CD4-positive, alpha-beta memory T cell (primary cell): ENCODE measurements at regions not wholly inside any gene's neighbourhood (a gene's known extent, or its start where the extent isn't known, plus 50 kb on each side); places are given as distances from the start of the nearest gene placed in this dataset.

Experiments
- CTCF ChIA-PET: fragments of 350-600 bp; sonication (Branson Sonifier 250); formaldehyde crosslinking; loops from one replicate; lab custom pipeline; 2021; ENCODE audit warnings: inconsistent platforms; ENCODE audit not compliant: partially characterized antibody; lab: Charles Lee
- POLR2A ChIA-PET: fragments of 350-600 bp; sonication (Branson Sonifier 250); formaldehyde crosslinking; loops from one replicate; lab custom pipeline; 2021; ENCODE audit not compliant: partially characterized antibody; lab: Charles Lee
- DNase-seq, 5 donors: peaks; one replicate each; pipeline versions ENCODE4 v3.0.0 to v3.0.0-alpha.2; 2020 to 2022; ENCODE audit warnings: mixed read lengths in 1 of 5
- H3K27ac ChIP-seq: one replicate; pipeline ENCODE4 v1.7.0; 2013; ENCODE audit warnings: low read depth, low read length
- H3K27me3 ChIP-seq: 2 replicates; pipeline ENCODE4 v1.7.0; 2013; ENCODE audit warnings: mild to moderate bottlenecking, low read length, moderate library complexity; ENCODE audit not compliant: insufficient read depth
- H3K36me3 ChIP-seq: 2 replicates; pipeline ENCODE4 v1.7.0; 2013; ENCODE audit warnings: mild to moderate bottlenecking, low read length, moderate library complexity; ENCODE audit not compliant: insufficient read depth
- H3K4me1 ChIP-seq: 2 replicates; pipeline ENCODE4 v1.7.0; 2013; ENCODE audit warnings: mild to moderate bottlenecking, low read length, moderate library complexity; ENCODE audit not compliant: insufficient read depth
- H3K4me3 ChIP-seq, 2 donors: one replicate each; pipeline ENCODE4 v1.7.0; 2013; ENCODE audit warnings: low read length in 2 of 2, mild to moderate bottlenecking in 1 of 2
- H3K9me3 ChIP-seq, 2 donors: one replicate each; pipeline ENCODE4 v1.7.0; 2013; ENCODE audit warnings: low read length in 2 of 2, control low read depth in 1 of 2; ENCODE audit not compliant: control insufficient read depth in 1 of 2
- H3K27ac Mint-ChIP-seq, 7 donors: one replicate each; pipeline ENCODE4 v1.8.0; 2020 to 2021; ENCODE audit warnings: mixed read lengths in 7 of 7, mild to moderate bottlenecking in 6 of 7, inconsistent platforms in 3 of 7, moderate library complexity in 3 of 7
- H3K27me3 Mint-ChIP-seq, 2 donors: one replicate each; pipeline ENCODE4 v1.8.0; 2020 to 2021; ENCODE audit warnings: mixed read lengths in 2 of 2
- H3K36me3 Mint-ChIP-seq, 2 donors: one replicate each; pipeline ENCODE4 v1.8.0; 2020 to 2021; ENCODE audit warnings: mixed read lengths in 2 of 2, inconsistent platforms in 1 of 2, mild to moderate bottlenecking in 1 of 2
- H3K4me1 Mint-ChIP-seq, 4 donors: one replicate each; pipeline ENCODE4 v1.8.0; 2020 to 2021; ENCODE audit warnings: mixed read lengths in 4 of 4, mild to moderate bottlenecking in 1 of 4
- H3K4me3 Mint-ChIP-seq, 8 donors: one replicate each; pipeline ENCODE4 v1.8.0; 2020 to 2021; ENCODE audit warnings: mixed read lengths in 8 of 8, mild to moderate bottlenecking in 7 of 8, moderate library complexity in 6 of 8, inconsistent platforms in 3 of 8
- H3K9me3 Mint-ChIP-seq, 8 donors: one replicate each; pipeline ENCODE4 v1.8.0; 2020 to 2021; ENCODE audit warnings: mixed read lengths in 8 of 8, mild to moderate bottlenecking in 5 of 8, inconsistent platforms in 3 of 8, moderate library complexity in 1 of 8
- intact Hi-C: fragments of 100-400 bp; cut with micrococcal nuclease; formaldehyde crosslinking; loops from one replicate; pipeline ENCODE4 v1.15.1; 2023

GRCh38 chr13:34358811-34359513, 541.0 kb downstream of the RFC3 start:
- Mint-ChIP-seq H3K27me3 (no peaks in the 10 kb centered on the region), H3K9me3 (peaks cover 0 to 9% (median 3%) of the 10 kb centered on the region in 8 donors), H3K4me3 (no peak overlapping the region), H3K36me3 (no peaks in the 10 kb centered on the region), H3K4me1 (no peaks in the 10 kb centered on the region), H3K27ac (no peak overlapping the region)
- no peak for DNase-seq
- Histone ChIP-seq H3K4me3 (no peak overlapping the region), H3K36me3 (no peaks in the 10 kb centered on the region), H3K27me3 (no peaks in the 10 kb centered on the region), H3K4me1 (no peaks in the 10 kb centered on the region), H3K27ac (no peak overlapping the region), H3K9me3 (no peaks in the 10 kb centered on the region)
- intact Hi-C loops = no loop called here
- POLR2A ChIA-PET = no interaction called here
- CTCF ChIA-PET = no interaction called here

- no peak overlapping the region for H3K27ac Mint-ChIP-seq
- no peaks in the 10 kb centered on the region for H3K36me3 Mint-ChIP-seq
- H3K36me3 ChIP-seq = no peaks in the 10 kb centered on the region
- no peaks in the 10 kb centered on the region for H3K4me1 Mint-ChIP-seq
- H3K4me3 ChIP-seq = no peak overlapping the region
- H3K27me3 Mint-ChIP-seq = no peaks in the 10 kb centered on the region
- CTCF ChIA-PET = no interaction called here
- H3K9me3 Mint-ChIP-seq = peaks cover 0 to 4% (median under 1%) of the 10 kb centered on the region in 8 donors
- H3K4me3 Mint-ChIP-seq = no peak overlapping the region
- no peak overlapping the region for H3K27ac ChIP-seq
- POLR2A ChIA-PET = no interaction called here
- no peaks in the 10 kb centered on the region for H3K9me3 ChIP-seq
- DNase-seq = no peak
- H3K27me3 ChIP-seq = no peaks in the 10 kb centered on the region
- intact Hi-C loops = no loop called here
- H3K4me1 ChIP-seq = no peaks in the 10 kb centered on the region
Measured at GRCh38 chr13:34360702-34361101, 542.8 kb downstream of the RFC3 start.

- Histone ChIP-seq H3K27me3 (no peaks in the 10 kb centered on the region), H3K36me3 (no peaks in the 10 kb centered on the region), H3K4me1 (no peaks in the 10 kb centered on the region), H3K9me3 (no peaks in the 10 kb centered on the region), H3K4me3 (no peak overlapping the region), H3K27ac (no peak overlapping the region)
- CTCF ChIA-PET = no interaction called here
- no peaks in the 10 kb centered on the region for H3K36me3 Mint-ChIP-seq
- H3K4me3 Mint-ChIP-seq = no peak overlapping the region
- peaks cover 0 to 7% (median under 1%) of the 10 kb centered on the region in 8 donors for H3K9me3 Mint-ChIP-seq
- H3K4me1 Mint-ChIP-seq = no peaks in the 10 kb centered on the region
- intact Hi-C loops = no loop called here
- H3K27me3 Mint-ChIP-seq = no peaks in the 10 kb centered on the region
- H3K27ac Mint-ChIP-seq = no peak overlapping the region
- POLR2A ChIA-PET = no interaction called here
- no peak for DNase-seq
Measured at GRCh38 chr13:34361560-34361959, 543.6 kb downstream of the RFC3 start.

GRCh38 chr13:34363266-34363665, 545.3 kb downstream of the RFC3 start:
- Mint-ChIP-seq H3K4me1 (no peaks in the 10 kb centered on the region), H3K4me3 (no peak overlapping the region), H3K27ac (no peak overlapping the region), H3K36me3 (no peaks in the 10 kb centered on the region), H3K9me3 (peaks cover 0 to 12% (median 1%) of the 10 kb centered on the region in 8 donors), H3K27me3 (no peaks in the 10 kb centered on the region)
- Histone ChIP-seq H3K4me1 (no peaks in the 10 kb centered on the region), H3K9me3 (no peaks in the 10 kb centered on the region), H3K27me3 (no peaks in the 10 kb centered on the region), H3K27ac (no peak overlapping the region), H3K4me3 (no peak overlapping the region), H3K36me3 (no peaks in the 10 kb centered on the region)
- DNase-seq = no peak
- intact Hi-C loops = no loop called here
- ChIA-PET CTCF (no interaction called here), POLR2A (no interaction called here)

GRCh38 chr13:34364633-34365032, 546.7 kb downstream of the RFC3 start:
- Mint-ChIP-seq H3K27ac (no peak overlapping the region), H3K36me3 (no peaks in the 10 kb centered on the region), H3K4me3 (no peak overlapping the region), H3K27me3 (no peaks in the 10 kb centered on the region), H3K4me1 (no peaks in the 10 kb centered on the region), H3K9me3 (peaks cover 0 to 12% (median 2%) of the 10 kb centered on the region in 8 donors)
- intact Hi-C loops = no loop called here
- Histone ChIP-seq H3K4me1 (no peaks in the 10 kb centered on the region), H3K27me3 (no peaks in the 10 kb centered on the region), H3K27ac (no peak overlapping the region), H3K4me3 (no peak overlapping the region), H3K9me3 (no peaks in the 10 kb centered on the region), H3K36me3 (no peaks in the 10 kb centered on the region)
- no peak for DNase-seq
- ChIA-PET CTCF (no interaction called here), POLR2A (no interaction called here)

GRCh38 chr13:34369931-34370330, 552.0 kb downstream of the RFC3 start:
- no peaks in the 10 kb centered on the region for H3K4me1 ChIP-seq
- H3K4me3 ChIP-seq = no peak overlapping the region
- H3K4me1 Mint-ChIP-seq = no peaks in the 10 kb centered on the region
- no peaks in the 10 kb centered on the region for H3K27me3 ChIP-seq
- DNase-seq = no peak
- CTCF ChIA-PET = no interaction called here
- no peak overlapping the region for H3K27ac Mint-ChIP-seq
- intact Hi-C loops = no loop called here
- no peak overlapping the region for H3K27ac ChIP-seq
- no peaks in the 10 kb centered on the region for H3K36me3 ChIP-seq
- H3K27me3 Mint-ChIP-seq = no peaks in the 10 kb centered on the region
- H3K9me3 Mint-ChIP-seq = peaks cover 0 to 12% (median 1%) of the 10 kb centered on the region in 8 donors
- no peak overlapping the region for H3K4me3 Mint-ChIP-seq
- H3K9me3 ChIP-seq = no peaks in the 10 kb centered on the region
- H3K36me3 Mint-ChIP-seq = no peaks in the 10 kb centered on the region
- POLR2A ChIA-PET = no interaction called here

- H3K4me1 Mint-ChIP-seq = no peaks in the 10 kb centered on the region
- H3K4me3 Mint-ChIP-seq = no peak overlapping the region
- peaks cover 0 to 8% (median 1%) of the 10 kb centered on the region in 8 donors for H3K9me3 Mint-ChIP-seq
- H3K27ac Mint-ChIP-seq = no peak overlapping the region
- no peaks in the 10 kb centered on the region for H3K36me3 ChIP-seq
- intact Hi-C loops = no loop called here
- no peaks in the 10 kb centered on the region for H3K36me3 Mint-ChIP-seq
- no peaks in the 10 kb centered on the region for H3K9me3 ChIP-seq
- H3K27ac ChIP-seq = no peak overlapping the region
- no peaks in the 10 kb centered on the region for H3K4me1 ChIP-seq
- H3K27me3 Mint-ChIP-seq = no peaks in the 10 kb centered on the region
- H3K4me3 ChIP-seq = no peak overlapping the region
- no peaks in the 10 kb centered on the region for H3K27me3 ChIP-seq
- DNase-seq = no peak
- ChIA-PET CTCF (no interaction called here), POLR2A (no interaction called here)
Measured at GRCh38 chr13:34371108-34371507, 553.2 kb downstream of the RFC3 start.
